A673 (cell line): ENCODE measurements at regions not wholly inside any gene's neighbourhood (a gene's known extent, or its start where the extent isn't known, plus 50 kb on each side); places are given as distances from the start of the nearest gene placed in this dataset.

Experiments
- BruUV-seq: library from RNA; stranded (reverse); fragments of 400-500 nt; replicated peaks from 2 replicates; lab custom pipeline; 2021; lab: Mats Ljungman, UMichigan
- CTCF ChIA-PET: fragments of 300-600 bp; sonication (Branson Sonifier 250); formaldehyde crosslinking; loops from one replicate; lab custom pipeline; 2022; ENCODE audit warnings: antibody characterized with exemption; lab: Charles Lee
- POLR2A ChIA-PET: fragments of 300-600 bp; sonication (Branson Sonifier 250); formaldehyde crosslinking; loops from one replicate; lab custom pipeline; 2022; ENCODE audit warnings: antibody characterized with exemption; ENCODE audit not compliant: low non-redundant PET; lab: Charles Lee
- DNase-seq: peaks from one replicate; pipeline ENCODE4 v3.0.0-alpha.2; 2015; ENCODE audit warnings: low spot score
- H3K27ac ChIP-seq: fragments of 200-600 bp; sonication (generic); 2 replicates; pipeline ENCODE4 v1.5.1; 2016; ENCODE audit warnings: mixed run types, low read depth, mild to moderate bottlenecking, mixed read lengths, antibody characterized with exemption, low read length; ENCODE audit not compliant: poor library complexity, severe bottlenecking
- H3K27me3 ChIP-seq: fragments of 200-600 bp; sonication (generic); replicated peaks from 2 replicates; pipeline ENCODE4 v1.6.1; 2017; ENCODE audit warnings: mixed run types, low read depth, mild to moderate bottlenecking, mixed read lengths, antibody characterized with exemption, low read length; ENCODE audit not compliant: insufficient read depth, poor library complexity
- H3K36me3 ChIP-seq: fragments of 200-600 bp; sonication (generic); 2 replicates; pipeline ENCODE4 v1.6.1; 2016; ENCODE audit warnings: mixed run types, mild to moderate bottlenecking, mixed read lengths, antibody characterized with exemption, low read length; ENCODE audit not compliant: insufficient read depth, poor library complexity, severe bottlenecking
- H3K4me1 ChIP-seq: fragments of 200-600 bp; sonication (generic); 2 replicates; pipeline ENCODE4 v1.6.1; 2017; ENCODE audit warnings: mixed run types, mild to moderate bottlenecking, mixed read lengths, antibody characterized with exemption, low read length; ENCODE audit not compliant: insufficient read depth, poor library complexity, severe bottlenecking
- H3K4me3 ChIP-seq: fragments of 200-600 bp; sonication (generic); 2 replicates; pipeline ENCODE4 v1.5.1; 2016; ENCODE audit warnings: low read depth, mixed run types, mild to moderate bottlenecking, mixed read lengths, low read length; ENCODE audit not compliant: poor library complexity, severe bottlenecking
- H3K9me3 ChIP-seq: fragments of 200-600 bp; sonication (generic); 2 replicates; pipeline ENCODE4 v1.6.1; 2016; ENCODE audit warnings: mixed run types, low read depth, mild to moderate bottlenecking, mixed read lengths, antibody characterized with exemption, low read length; ENCODE audit not compliant: poor library complexity, severe bottlenecking
- EZH2 ChIP-seq: fragments of 200-600 bp; sonication (generic); IDR thresholded peaks from 2 replicates; pipeline ENCODE4 v1.6.1; 2017; ENCODE audit warnings: borderline replicate concordance, low read depth, mild to moderate bottlenecking, mixed read lengths, antibody characterized with exemption, low read length; ENCODE audit not compliant: poor library complexity, severe bottlenecking
- intact Hi-C: fragments of 100-400 bp; cut with micrococcal nuclease; formaldehyde crosslinking; loops from one replicate; pipeline ENCODE4 v1.10.0; 2022; ENCODE audit not compliant: unreplicated experiment
- TF ChIP-seq, protein P1 (sequence below): fragments of 300-800, 200-600 bp; sonication (generic); conservative IDR thresholded peaks from 2 replicates; pipeline ENCODE4 v1.5.1; 2017; ENCODE audit warnings: low read depth, mild to moderate bottlenecking, antibody characterized with exemption, low read length, moderate library complexity, mixed read lengths

DNA sequence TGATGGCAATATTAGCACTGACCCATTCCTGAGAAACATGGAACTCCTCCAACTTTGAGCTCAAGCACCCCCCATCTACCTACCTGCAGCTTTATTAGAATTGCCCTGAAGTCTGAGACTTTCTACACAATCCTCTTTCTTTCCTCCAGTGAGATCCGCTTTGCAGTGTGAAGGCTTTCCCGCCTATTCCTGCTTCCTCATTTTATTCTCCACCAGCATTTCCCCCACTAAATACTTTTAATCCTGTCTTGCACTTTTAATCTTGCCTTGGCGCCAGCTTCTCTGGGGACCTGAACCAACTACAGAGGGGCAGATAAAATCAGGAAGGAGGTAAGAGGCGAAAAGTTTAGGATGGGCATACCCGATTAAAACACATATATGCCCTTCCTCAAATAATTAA lies 178.1 kb upstream of the PRDM1 start:
- DNase-seq: no peak
- no TSS peak for BruUV-seq
- intact Hi-C loops: no loop called here
- Histone ChIP-seq H3K9me3 (no peaks in the 10 kb centered on the region), H3K4me3 (no peak overlapping the region), H3K27ac (no peak overlapping the region), H3K27me3 (no peaks in the 10 kb centered on the region), H3K4me1 (no peaks in the 10 kb centered on the region), H3K36me3 (no peaks in the 10 kb centered on the region)
- ChIA-PET POLR2A (no interaction called here), CTCF (no interaction called here)
- TF ChIP-seq, protein P1, sequence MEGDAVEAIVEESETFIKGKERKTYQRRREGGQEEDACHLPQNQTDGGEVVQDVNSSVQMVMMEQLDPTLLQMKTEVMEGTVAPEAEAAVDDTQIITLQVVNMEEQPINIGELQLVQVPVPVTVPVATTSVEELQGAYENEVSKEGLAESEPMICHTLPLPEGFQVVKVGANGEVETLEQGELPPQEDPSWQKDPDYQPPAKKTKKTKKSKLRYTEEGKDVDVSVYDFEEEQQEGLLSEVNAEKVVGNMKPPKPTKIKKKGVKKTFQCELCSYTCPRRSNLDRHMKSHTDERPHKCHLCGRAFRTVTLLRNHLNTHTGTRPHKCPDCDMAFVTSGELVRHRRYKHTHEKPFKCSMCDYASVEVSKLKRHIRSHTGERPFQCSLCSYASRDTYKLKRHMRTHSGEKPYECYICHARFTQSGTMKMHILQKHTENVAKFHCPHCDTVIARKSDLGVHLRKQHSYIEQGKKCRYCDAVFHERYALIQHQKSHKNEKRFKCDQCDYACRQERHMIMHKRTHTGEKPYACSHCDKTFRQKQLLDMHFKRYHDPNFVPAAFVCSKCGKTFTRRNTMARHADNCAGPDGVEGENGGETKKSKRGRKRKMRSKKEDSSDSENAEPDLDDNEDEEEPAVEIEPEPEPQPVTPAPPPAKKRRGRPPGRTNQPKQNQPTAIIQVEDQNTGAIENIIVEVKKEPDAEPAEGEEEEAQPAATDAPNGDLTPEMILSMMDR: no peak
- no peak for TF ChIP-seq EZH2

DNA sequence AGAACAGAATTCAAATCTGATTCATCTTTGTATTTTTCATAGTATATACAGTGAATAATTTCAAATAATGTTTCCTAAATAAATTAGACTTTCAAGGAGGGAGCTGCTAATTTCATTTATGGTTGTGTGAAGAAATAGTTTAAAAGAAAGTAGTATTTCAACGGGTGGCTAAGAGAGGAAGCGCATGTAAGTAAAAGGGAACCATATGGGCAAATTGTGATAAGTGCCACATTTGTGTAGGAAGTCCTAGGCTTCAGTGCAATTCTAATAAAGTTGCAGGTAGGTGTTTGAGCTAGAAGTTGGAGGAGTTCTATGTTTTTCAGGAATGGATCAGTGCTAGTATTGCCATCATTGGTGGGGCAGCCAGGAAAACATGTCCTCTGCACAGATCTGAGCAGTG lies 178.8 kb upstream of the PRDM1 start:
- intact Hi-C loops: no loop called here
- no peaks in the 10 kb centered on the region for H3K27me3 ChIP-seq
- no peak for DNase-seq
- CTCF ChIA-PET: no interaction called here
- H3K9me3 ChIP-seq: no peaks in the 10 kb centered on the region
- POLR2A ChIA-PET: no interaction called here
- H3K36me3 ChIP-seq: no peaks in the 10 kb centered on the region
- H3K4me1 ChIP-seq: no peaks in the 10 kb centered on the region
- TF ChIP-seq, protein P1: no peak
- no peak for TF ChIP-seq EZH2
- H3K27ac ChIP-seq: no peak overlapping the region
- H3K4me3 ChIP-seq: no peak overlapping the region
- BruUV-seq: no TSS peak

DNA sequence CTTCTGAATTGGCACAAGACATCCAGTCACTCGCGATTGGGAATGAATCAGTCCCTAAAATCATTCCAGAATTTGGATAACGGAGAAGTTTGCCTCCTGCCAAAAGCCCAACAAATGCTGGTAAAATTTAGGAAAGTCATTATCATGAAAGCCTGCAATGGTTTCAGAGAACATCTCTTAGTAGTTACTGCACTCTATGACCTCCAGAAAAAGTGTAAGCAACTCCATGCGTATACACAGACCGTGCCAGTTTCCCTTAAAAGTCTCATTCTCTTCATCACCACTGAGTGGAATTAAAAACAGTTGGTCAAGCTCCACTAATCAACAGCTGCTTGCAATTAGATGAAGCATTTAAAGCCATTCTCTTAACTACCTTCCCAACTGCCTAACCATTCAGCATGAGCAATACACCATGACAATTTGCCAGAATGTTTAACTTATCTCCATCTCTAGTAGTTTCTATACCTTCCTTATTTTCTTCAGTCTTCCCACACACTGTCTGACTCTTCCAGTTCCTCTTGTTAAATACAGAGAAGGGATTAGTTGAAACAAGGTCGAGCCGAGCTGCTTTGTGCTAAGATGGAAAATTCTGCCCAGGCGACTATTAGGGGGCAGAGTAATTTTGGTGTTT lies 183.6 kb upstream of the PRDM1 start:
- DNase-seq: no peak

More for the DNA sequence above, 183.6 kb upstream of the PRDM1 start:
- Histone ChIP-seq H3K4me3 (no peak overlapping the region), H3K9me3 (no peaks in the 10 kb centered on the region), H3K27ac (no peak overlapping the region), H3K27me3 (no peaks in the 10 kb centered on the region), H3K4me1 (no peaks in the 10 kb centered on the region), H3K36me3 (no peaks in the 10 kb centered on the region)
- TF ChIP-seq, protein P1: no peak
- no peak for TF ChIP-seq EZH2
- ChIA-PET POLR2A (no interaction called here), CTCF (no interaction called here)
- BruUV-seq: no TSS peak
- intact Hi-C loops: no loop called here
